Caco-2 (cell line): ENCODE measurements at regions not wholly inside any gene's neighbourhood (a gene's known extent, or its start where the extent isn't known, plus 50 kb on each side); places are given as distances from the start of the nearest gene placed in this dataset.

Experiments used
- BruUV-seq: library from RNA; stranded (reverse); fragments of 400-500 nt; replicated peaks from 2 replicates; lab custom pipeline; 2021; lab: Mats Ljungman, UMichigan
- CTCF ChIA-PET: fragments of 300-600 bp; sonication (Branson Sonifier 250); formaldehyde crosslinking; loops from one replicate; lab custom pipeline; 2022; ENCODE audit warnings: antibody characterized with exemption; lab: Charles Lee
- POLR2A ChIA-PET: fragments of 300-600 bp; sonication (Branson Sonifier 250); formaldehyde crosslinking; loops from one replicate; lab custom pipeline; 2022; ENCODE audit warnings: antibody characterized with exemption; lab: Charles Lee
- DNase-seq, 2 experiments: peaks; one replicate each; pipeline versions ENCODE4 v3.0.0 to v3.0.0-alpha.2; 2020 to 2022
- H3K27me3 ChIP-seq: replicated peaks from 2 replicates; pipeline ENCODE4 v1.6.0; 2011; ENCODE audit warnings: low read length; ENCODE audit not compliant: control insufficient read depth, insufficient read depth
- H3K36me3 ChIP-seq: 2 replicates; pipeline ENCODE4 v1.5.1; 2011; ENCODE audit warnings: low read length; ENCODE audit not compliant: control insufficient read depth, insufficient read depth
- H3K4me1 ChIP-seq: fragments of 250-450 bp; sonication (Bioruptor Pico); 2 replicates; pipeline ENCODE4 v1.5.1; 2020; ENCODE audit warnings: mild to moderate bottlenecking
- H3K4me3 ChIP-seq: 2 replicates; pipeline ENCODE4 v1.5.1; 2011; ENCODE audit warnings: low read depth, mild to moderate bottlenecking, control low read depth, low read length
- H3K9me3 ChIP-seq: fragments of 250-450 bp; sonication (Bioruptor Pico); 2 replicates; pipeline ENCODE4 v1.5.1; 2020; ENCODE audit warnings: mild to moderate bottlenecking, moderate library complexity
- H3K27ac Mint-ChIP-seq: one replicate; pipeline ENCODE4 v1.8.0; 2022; ENCODE audit warnings: mixed read lengths; ENCODE audit not compliant: unreplicated experiment
- H3K27me3 Mint-ChIP-seq: one replicate; pipeline ENCODE4 v1.8.0; 2022; ENCODE audit warnings: mixed read lengths; ENCODE audit not compliant: insufficient read depth, unreplicated experiment
- H3K36me3 Mint-ChIP-seq: one replicate; pipeline ENCODE4 v1.8.0; 2022; ENCODE audit warnings: mild to moderate bottlenecking, mixed read lengths; ENCODE audit not compliant: insufficient read depth, unreplicated experiment
- H3K4me1 Mint-ChIP-seq: one replicate; pipeline ENCODE4 v1.8.0; 2022; ENCODE audit warnings: low read depth, mixed read lengths; ENCODE audit not compliant: unreplicated experiment
- H3K4me3 Mint-ChIP-seq: one replicate; pipeline ENCODE4 v1.8.0; 2022; ENCODE audit warnings: mild to moderate bottlenecking, moderate library complexity, mixed read lengths; ENCODE audit not compliant: unreplicated experiment
- H3K9me3 Mint-ChIP-seq: one replicate; pipeline ENCODE4 v1.8.0; 2022; ENCODE audit warnings: mixed read lengths; ENCODE audit not compliant: unreplicated experiment
- CTCF ChIP-seq, 2 experiments: fragments of 200-600 bp in 1 of 2; IDR thresholded peaks; 1 replicate in 1 of 2; 2 replicates in 1 of 2; pipeline versions ENCODE4 v1.5.1 to v1.8.0; 2011 to 2022; ENCODE audit warnings: antibody characterized with exemption in 1 of 2, control low read depth in 1 of 2, inconsistent platforms in 1 of 2, low read depth in 1 of 2, low read length in 1 of 2, mild to moderate bottlenecking in 1 of 2, moderate library complexity in 1 of 2; ENCODE audit not compliant: insufficient read depth in 1 of 2, severe bottlenecking in 1 of 2, unreplicated experiment in 1 of 2
- intact Hi-C: fragments of 100-400 bp; cut with micrococcal nuclease; formaldehyde crosslinking; loops from one replicate; pipeline ENCODE4 v1.10.0; 2022; ENCODE audit not compliant: unreplicated experiment

- Histone ChIP-seq H3K9me3 (no peaks in the 10 kb centered on the region; the same call in 1 of the 2 replicates), H3K36me3 (no peaks in the 10 kb centered on the region), H3K4me1 (no peaks in the 10 kb centered on the region), H3K27me3 (no peaks in the 10 kb centered on the region), H3K4me3 (no peak overlapping the region)
- intact Hi-C loops: no loop called here
- TF ChIP-seq CTCF (IDR thresholded peaks at IDR 0.05; ENCODE audit: insufficient read depth in 1 of 2, low read depth in 1 of 2, low read length in 1 of 2, severe bottlenecking in 1 of 2, unreplicated experiment in 1 of 2): no peak
- no peaks in the 10 kb centered on the region for H3K27me3 Mint-ChIP-seq
- no peaks in the 10 kb centered on the region for H3K36me3 Mint-ChIP-seq
- H3K4me3 Mint-ChIP-seq: no peak overlapping the region
- BruUV-seq: no TSS peak
- ChIA-PET CTCF (no interaction called here), POLR2A (no interaction called here)
- H3K9me3 Mint-ChIP-seq: peaks cover 20% of the 10 kb centered on the region
- no peak for DNase-seq
- H3K27ac Mint-ChIP-seq: no peak overlapping the region
- no peaks in the 10 kb centered on the region for H3K4me1 Mint-ChIP-seq
Measured at GRCh38 chr3:151944356-151944755, 70.9 kb downstream of the SUCNR1 start.

GRCh38 chr3:151946606-151947005 is 73.2 kb downstream of the SUCNR1 start:
- CTCF ChIA-PET: no interaction called here
- Histone ChIP-seq H3K9me3 (no peaks in the 10 kb centered on the region; the same call in 1 of the 2 replicates), H3K27me3 (no peaks in the 10 kb centered on the region), H3K36me3 (no peaks in the 10 kb centered on the region), H3K4me1 (no peaks in the 10 kb centered on the region), H3K4me3 (no peak overlapping the region)
- Mint-ChIP-seq H3K4me1 (no peaks in the 10 kb centered on the region), H3K27ac (no peak overlapping the region), H3K36me3 (no peaks in the 10 kb centered on the region), H3K4me3 (no peak overlapping the region), H3K27me3 (no peaks in the 10 kb centered on the region), H3K9me3 (peaks cover 20% of the 10 kb centered on the region)
- DNase-seq: no peak
- no peak for TF ChIP-seq CTCF (IDR thresholded peaks at IDR 0.05; ENCODE audit: insufficient read depth in 1 of 2, low read depth in 1 of 2, low read length in 1 of 2, severe bottlenecking in 1 of 2, unreplicated experiment in 1 of 2)
- BruUV-seq: no TSS peak
- POLR2A ChIA-PET: no interaction called here
- intact Hi-C loops: no loop called here

- no peaks in the 10 kb centered on the region for H3K27me3 Mint-ChIP-seq
- Histone ChIP-seq H3K27me3 (no peaks in the 10 kb centered on the region), H3K4me3 (no peak overlapping the region), H3K9me3 (no peaks in the 10 kb centered on the region), H3K4me1 (no peaks in the 10 kb centered on the region), H3K36me3 (no peaks in the 10 kb centered on the region)
- H3K4me1 Mint-ChIP-seq: no peaks in the 10 kb centered on the region
- intact Hi-C loops: no loop called here
- H3K36me3 Mint-ChIP-seq: no peaks in the 10 kb centered on the region
- no TSS peak for BruUV-seq
- no peak for DNase-seq
- TF ChIP-seq CTCF (IDR thresholded peaks at IDR 0.05; ENCODE audit: insufficient read depth in 1 of 2, low read depth in 1 of 2, low read length in 1 of 2, severe bottlenecking in 1 of 2, unreplicated experiment in 1 of 2): no peak
- H3K27ac Mint-ChIP-seq: no peak overlapping the region
- H3K4me3 Mint-ChIP-seq: no peak overlapping the region
- H3K9me3 Mint-ChIP-seq: peaks cover 15% of the 10 kb centered on the region
- ChIA-PET CTCF (no interaction called here), POLR2A (no interaction called here)
Measured at GRCh38 chr3:151949706-151950105, 76.3 kb downstream of the SUCNR1 start.
